ENCODE measurements at regions not wholly inside any gene's neighbourhood (a gene's known extent, or its start where the extent isn't known, plus 50 kb on each side); places are given as distances from the start of the nearest gene placed in this dataset.

DNA sequence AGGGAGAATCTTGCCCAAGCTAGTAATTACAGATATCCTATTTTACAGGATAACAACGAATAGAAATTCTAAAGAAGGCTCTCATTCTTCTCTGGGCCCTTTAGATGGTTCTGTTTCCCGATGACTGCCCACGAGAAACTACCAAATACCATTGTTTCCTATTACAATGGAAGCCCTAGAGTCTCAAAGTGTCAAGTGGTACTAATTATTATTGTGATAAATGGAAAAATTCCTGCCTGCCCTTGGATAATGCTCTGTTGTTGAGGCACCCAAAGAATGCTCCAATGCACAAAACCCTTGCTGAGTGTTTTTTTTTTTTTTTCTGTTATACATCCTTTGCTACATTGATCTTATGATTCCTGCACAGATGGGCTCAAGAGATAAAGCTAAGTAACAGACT lies 504.5 kb downstream of the XPNPEP1 start:
- TF ChIP-seq CTCF (IDR thresholded peaks at IDR 0.05; ENCODE audit: extremely low read depth, insufficient read depth, missing control alignments) = no peak
- in situ Hi-C loops (cut with MboI; ENCODE audit: low pct_unique_long_range_greater_than_20kb, low sequenced_read_pairs, unreplicated experiment) = no loop called here
- DNase-seq (ENCODE audit: low spot score) = no peak

DNA sequence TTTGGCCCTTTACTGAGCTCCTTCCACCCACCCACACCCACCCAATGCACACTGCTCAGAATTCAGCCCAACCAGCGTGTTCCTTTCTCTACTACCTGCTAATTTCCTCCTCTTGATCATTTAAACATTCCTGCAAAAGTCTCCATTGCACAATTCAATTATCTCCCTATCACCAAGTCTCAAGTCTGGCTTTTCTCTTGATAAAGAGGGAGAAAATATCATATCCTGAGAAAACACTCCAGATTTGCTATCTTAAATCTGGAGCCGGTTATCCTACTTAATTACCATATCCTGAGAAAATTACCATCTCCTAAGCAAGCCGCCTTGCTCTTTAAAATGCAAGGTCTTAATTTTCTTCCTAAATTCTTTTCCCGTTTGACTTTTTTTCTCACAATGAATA lies 505.5 kb downstream of the XPNPEP1 start:
- no peak for TF ChIP-seq CTCF (IDR thresholded peaks at IDR 0.05; ENCODE audit: extremely low read depth, insufficient read depth, missing control alignments)
- DNase-seq (ENCODE audit: low spot score) = no peak
- in situ Hi-C loops (cut with MboI; ENCODE audit: low pct_unique_long_range_greater_than_20kb, low sequenced_read_pairs, unreplicated experiment) = no loop called here

DNA sequence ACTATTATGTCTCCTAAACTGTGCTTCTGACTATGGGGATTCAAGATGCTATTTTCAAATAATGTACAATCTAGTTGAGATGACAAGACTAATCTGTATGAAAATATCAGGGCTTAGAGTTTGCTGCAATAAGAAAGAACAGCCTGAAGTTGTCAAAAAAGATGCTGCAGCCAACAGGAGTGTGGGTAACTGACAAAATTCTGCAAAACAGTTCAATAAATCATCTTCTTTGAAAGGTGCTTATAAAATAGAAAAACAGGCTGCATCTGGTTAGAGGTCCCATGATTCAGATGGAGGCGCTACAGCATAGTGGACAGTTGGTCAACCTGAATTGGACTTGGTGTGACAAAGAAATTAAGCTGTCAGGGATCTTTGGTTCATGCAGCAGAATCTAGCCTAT lies 511.0 kb downstream of the XPNPEP1 start:
- in situ Hi-C loops (cut with MboI; ENCODE audit: low pct_unique_long_range_greater_than_20kb, low sequenced_read_pairs, unreplicated experiment) = no loop called here
- no peak for DNase-seq (ENCODE audit: low spot score)
- TF ChIP-seq CTCF (IDR thresholded peaks at IDR 0.05; ENCODE audit: extremely low read depth, insufficient read depth, missing control alignments) = no peak

GRCh38 chr10:109411917-109412316 lies 511.4 kb downstream of the XPNPEP1 start:
- TF ChIP-seq CTCF (IDR thresholded peaks at IDR 0.05; ENCODE audit: extremely low read depth, insufficient read depth, missing control alignments) = no peak
- in situ Hi-C loops (cut with MboI; ENCODE audit: low pct_unique_long_range_greater_than_20kb, low sequenced_read_pairs, unreplicated experiment) = no loop called here
- no peak for DNase-seq (ENCODE audit: low spot score)

GRCh38 chr10:109405338-109405737 lies 518.0 kb downstream of the XPNPEP1 start:
- TF ChIP-seq CTCF (IDR thresholded peaks at IDR 0.05; ENCODE audit: extremely low read depth, insufficient read depth, missing control alignments) = no peak
- no peak for DNase-seq (ENCODE audit: low spot score)
- in situ Hi-C loops (cut with MboI; ENCODE audit: low pct_unique_long_range_greater_than_20kb, low sequenced_read_pairs, unreplicated experiment) = no loop called here

- in situ Hi-C loops (cut with MboI; ENCODE audit: low pct_unique_long_range_greater_than_20kb, low sequenced_read_pairs, unreplicated experiment) = no loop called here
- no peak for DNase-seq (ENCODE audit: low spot score)
- no peak for TF ChIP-seq CTCF (IDR thresholded peaks at IDR 0.05; ENCODE audit: extremely low read depth, insufficient read depth, missing control alignments)
Observed at GRCh38 chr10:109403551-109403950, 519.8 kb downstream of the XPNPEP1 start.

- in situ Hi-C loops (cut with MboI; ENCODE audit: low pct_unique_long_range_greater_than_20kb, low sequenced_read_pairs, unreplicated experiment) = no loop called here
- no peak for DNase-seq (ENCODE audit: low spot score)
- no peak for TF ChIP-seq CTCF (IDR thresholded peaks at IDR 0.05; ENCODE audit: extremely low read depth, insufficient read depth, missing control alignments)
Observed at GRCh38 chr10:109393425-109393824, 529.9 kb downstream of the XPNPEP1 start.
